C4-2B (cell line): ENCODE measurements at regions not wholly inside any gene's neighbourhood (a gene's known extent, or its start where the extent isn't known, plus 50 kb on each side); places are given as distances from the start of the nearest gene placed in this dataset.

Experiments used
- CTCF ChIP-seq: fragments of 450-650 bp; conservative IDR thresholded peaks from 2 replicates; pipeline ENCODE4 v1.5.1; 2017; ENCODE audit warnings: mild to moderate bottlenecking
- ZFX ChIP-seq: fragments of 450-650 bp; IDR thresholded peaks from 2 replicates; pipeline ENCODE4 v1.6.1; 2017

GRCh38 chr10:46171661-46172060 is 115.1 kb upstream of the ANTXRL start:
- TF ChIP-seq CTCF (no peak), ZFX (no peak)
